PC-3 (cell line): ENCODE measurements at regions not wholly inside any gene's neighbourhood (a gene's known extent, or its start where the extent isn't known, plus 50 kb on each side); places are given as distances from the start of the nearest gene placed in this dataset.

Experiments used
- ATAC-seq: fragments of 200-7000 bp; cut with Tn5 transposase; 2 replicates; pipeline ENCODE4 v1.9.1; 2020; ENCODE audit warnings: mild to moderate bottlenecking, moderate library complexity
- BruUV-seq: library from RNA; stranded (reverse); fragments of 400-500 nt; replicated peaks from 2 replicates; lab custom pipeline; 2021; lab: Mats Ljungman, UMichigan
- CTCF ChIA-PET: fragments of 300-600 bp; sonication (Branson Sonifier 250); formaldehyde crosslinking; loops from one replicate; lab custom pipeline; 2022; ENCODE audit warnings: antibody characterized with exemption; lab: Charles Lee
- POLR2A ChIA-PET: fragments of 300-600 bp; sonication (Branson Sonifier 250); formaldehyde crosslinking; loops from one replicate; lab custom pipeline; 2022; ENCODE audit warnings: antibody characterized with exemption; ENCODE audit not compliant: unreplicated experiment; lab: Charles Lee
- DNase-seq: peaks from one replicate; pipeline ENCODE4 v3.0.0-alpha.2; 2015
- H2AFZ ChIP-seq: fragments of 300-600 bp; sonication (generic); 2 replicates; pipeline ENCODE4 v1.6.0; 2016; ENCODE audit warnings: antibody characterized with exemption, low read length
- H3F3A ChIP-seq: fragments of 300-600 bp; sonication (generic); one replicate; pipeline ENCODE4 v1.6.0; 2017; ENCODE audit warnings: antibody characterized with exemption, low read length, control low read depth, mild to moderate bottlenecking; ENCODE audit not compliant: unreplicated experiment
- H3K27ac ChIP-seq: fragments of 300-600 bp; sonication (generic); 2 replicates; pipeline ENCODE4 v1.5.1; 2016; ENCODE audit warnings: mild to moderate bottlenecking, low read length
- H3K27me3 ChIP-seq: fragments of 300-600 bp; sonication (generic); 2 replicates; pipeline ENCODE4 v1.6.1; 2016; ENCODE audit warnings: low read length, mixed read lengths
- H3K36me3 ChIP-seq: fragments of 300-600 bp; sonication (generic); 2 replicates; pipeline ENCODE4 v1.6.1; 2016; ENCODE audit warnings: low read depth, mixed run types, low read length, mixed read lengths
- H3K4me1 ChIP-seq: fragments of 300-600 bp; sonication (generic); 2 replicates; pipeline ENCODE4 v1.5.1; 2016; ENCODE audit warnings: low read length; ENCODE audit not compliant: insufficient read depth
- H3K4me2 ChIP-seq: fragments of 300-600 bp; sonication (generic); 2 replicates; pipeline ENCODE4 v1.6.0; 2016; ENCODE audit warnings: low read length
- H3K4me3 ChIP-seq: fragments of 300-600 bp; sonication (generic); 2 replicates; pipeline ENCODE4 v1.5.1; 2016; ENCODE audit warnings: mild to moderate bottlenecking, low read length, mixed read lengths
- H3K79me2 ChIP-seq: fragments of 300-600 bp; sonication (generic); 2 replicates; pipeline ENCODE4 v1.6.1; 2017; ENCODE audit warnings: low read length, mixed read lengths
- H3K9ac ChIP-seq: fragments of 300-600 bp; sonication (generic); 2 replicates; pipeline ENCODE4 v1.6.0; 2016; ENCODE audit warnings: mild to moderate bottlenecking, low read length
- H3K9me2 ChIP-seq: fragments of 300-600 bp; sonication (generic); replicated peaks from 2 replicates; pipeline ENCODE4 v1.6.1; 2016; ENCODE audit warnings: mixed run types, low read length, mixed read lengths
- H3K9me3 ChIP-seq: fragments of 300-600 bp; sonication (generic); 2 replicates; pipeline ENCODE4 v1.6.1; 2016; ENCODE audit warnings: low read length, mixed read lengths
- H4K20me1 ChIP-seq: fragments of 300-600 bp; sonication (generic); 2 replicates; pipeline ENCODE4 v1.6.1; 2016; ENCODE audit warnings: low read length, mixed read lengths
- CTCF ChIP-seq: fragments of 300-600 bp; sonication (generic); conservative IDR thresholded peaks from 2 replicates; pipeline ENCODE4 v1.5.1; 2017; ENCODE audit warnings: antibody characterized with exemption, low read depth, mild to moderate bottlenecking, low read length
- EZH2 ChIP-seq: fragments of 300-600 bp; sonication (generic); IDR thresholded peaks from one replicate; pipeline ENCODE4 v1.6.1; 2017; ENCODE audit warnings: antibody characterized with exemption, mild to moderate bottlenecking, low read length; ENCODE audit not compliant: unreplicated experiment
- EZH2phosphoT487 ChIP-seq: fragments of 300-600 bp; sonication (generic); IDR thresholded peaks from 2 replicates; pipeline ENCODE4 v1.6.1; 2018; ENCODE audit warnings: mild to moderate bottlenecking, antibody characterized with exemption, low read length, borderline replicate concordance
- intact Hi-C: fragments of 100-400 bp; cut with micrococcal nuclease; formaldehyde crosslinking; loops from 2 replicates; pipeline ENCODE4 v1.9.0; 2023

GRCh38 chr20:54323227-54323734, 115.4 kb downstream of the PFDN4 start:
- no peak overlapping the region for H3K27ac ChIP-seq
- CTCF ChIA-PET = no interaction called here
- no peaks in the 10 kb centered on the region for H3K9me2 ChIP-seq
- peaks cover 43% of the 10 kb centered on the region for H3K27me3 ChIP-seq
- no peaks in the 10 kb centered on the region for H3F3A ChIP-seq
- H4K20me1 ChIP-seq = no peaks in the 10 kb centered on the region
- POLR2A ChIA-PET = no interaction called here
- no peak overlapping the region for H2AFZ ChIP-seq
- no peak for ATAC-seq
- no peaks in the 10 kb centered on the region for H3K9me3 ChIP-seq
- no peak for DNase-seq
- no TSS peak for BruUV-seq
- no peak overlapping the region for H3K9ac ChIP-seq
- no peak overlapping the region for H3K4me3 ChIP-seq
- intact Hi-C loops = no loop called here
- no peaks in the 10 kb centered on the region for H3K79me2 ChIP-seq
- TF ChIP-seq CTCF = no peak
- no peak for TF ChIP-seq EZH2phosphoT487
- no peaks in the 10 kb centered on the region for H3K36me3 ChIP-seq
- no peaks in the 10 kb centered on the region for H3K4me1 ChIP-seq
- H3K4me2 ChIP-seq = no peak overlapping the region

GRCh38 chr20:54324041-54324440, 116.2 kb downstream of the PFDN4 start:
- no peaks in the 10 kb centered on the region for H3F3A ChIP-seq
- H3K36me3 ChIP-seq = no peaks in the 10 kb centered on the region
- POLR2A ChIA-PET = no interaction called here
- no peak overlapping the region for H2AFZ ChIP-seq
- ATAC-seq (no peak), DNase-seq (no peak)
- H3K4me2 ChIP-seq = no peak overlapping the region
- no peaks in the 10 kb centered on the region for H3K4me1 ChIP-seq
- H3K27me3 ChIP-seq = peaks cover 43% of the 10 kb centered on the region
- intact Hi-C loops = no loop called here
- H3K9me3 ChIP-seq = no peaks in the 10 kb centered on the region
- no peak overlapping the region for H3K9ac ChIP-seq
- TF ChIP-seq EZH2phosphoT487 = no peak
- no peak for TF ChIP-seq EZH2
- TF ChIP-seq CTCF = no peak
- no peak overlapping the region for H3K4me3 ChIP-seq
- H4K20me1 ChIP-seq = no peaks in the 10 kb centered on the region
- no TSS peak for BruUV-seq
- no peaks in the 10 kb centered on the region for H3K79me2 ChIP-seq
- H3K27ac ChIP-seq = no peak overlapping the region
- no peaks in the 10 kb centered on the region for H3K9me2 ChIP-seq
- CTCF ChIA-PET = no interaction called here

- BruUV-seq = no TSS peak
- Histone ChIP-seq H4K20me1 (no peaks in the 10 kb centered on the region), H3K4me3 (no peak overlapping the region), H3K36me3 (no peaks in the 10 kb centered on the region), H3K79me2 (no peaks in the 10 kb centered on the region), H3K9me3 (no peaks in the 10 kb centered on the region), H3K4me2 (no peak overlapping the region), H3F3A (no peaks in the 10 kb centered on the region), H2AFZ (no peak overlapping the region), H3K27me3 (peaks cover 50% of the 10 kb centered on the region), H3K9ac (no peak overlapping the region), H3K4me1 (no peaks in the 10 kb centered on the region), H3K27ac (no peak overlapping the region), H3K9me2 (no peaks in the 10 kb centered on the region)
- TF ChIP-seq EZH2phosphoT487 = no peak
- TF ChIP-seq CTCF = no peak
- TF ChIP-seq EZH2 = no peak
- POLR2A ChIA-PET = no interaction called here
- DNase-seq (no peak), ATAC-seq (no peak)
- CTCF ChIA-PET = no interaction called here
- intact Hi-C loops = no loop called here
Observed at GRCh38 chr20:54324652-54325285, 116.9 kb downstream of the PFDN4 start.
